ENCODE measurements at regions not wholly inside any gene's neighbourhood (a gene's known extent, or its start where the extent isn't known, plus 50 kb on each side); places are given as distances from the start of the nearest gene placed in this dataset.

- Mint-ChIP-seq H3K9me3 (ENCODE audit: unreplicated experiment) (no peaks in the 10 kb centered on the region), H3K4me3 (ENCODE audit: unreplicated experiment) (no peak overlapping the region), H3K36me3 (ENCODE audit: low read depth, unreplicated experiment) (no peaks in the 10 kb centered on the region), H3K4me1 (ENCODE audit: low read depth, unreplicated experiment) (no peaks in the 10 kb centered on the region), H3K27me3 (ENCODE audit: low read depth, unreplicated experiment) (peaks cover 6% of the 10 kb centered on the region), H3K27ac (ENCODE audit: unreplicated experiment) (no peak overlapping the region)
- H3K27ac ChIP-seq (ENCODE audit: low read depth, low read length), result no peak overlapping the region
- TF ChIP-seq CTCF (IDR thresholded peaks at IDR 0.05; ENCODE audit: insufficient read depth, low read depth, low read length) (no peak), EZH2 (IDR thresholded peaks at IDR 0.05; ENCODE audit: insufficient read depth, low read length) (no peak)
- H2AFZ ChIP-seq (ENCODE audit: low read depth, low read length), result no peak overlapping the region
- no peak overlapping the region for H3K4me2 ChIP-seq (ENCODE audit: low read length)
- H4K20me1 ChIP-seq (ENCODE audit: insufficient read depth, low read length), result no peaks in the 10 kb centered on the region
- no peak overlapping the region for H3K4me3 ChIP-seq (ENCODE audit: insufficient read depth, low read depth, low read length)
- H3K27me3 ChIP-seq (ENCODE audit: insufficient read depth, low read length), result no peaks in the 10 kb centered on the region
- no peaks in the 10 kb centered on the region for H3K79me2 ChIP-seq (ENCODE audit: insufficient read depth, low read length)
- H3K36me3 ChIP-seq (ENCODE audit: insufficient read depth, low read length), result no peaks in the 10 kb centered on the region
- no peak overlapping the region for H3K9ac ChIP-seq (ENCODE audit: low read length)
- DNase-seq (ENCODE audit: low read depth) (no peak), FAIRE-seq (no peak)
- H3K4me1 ChIP-seq (ENCODE audit: insufficient read depth, low read length), result no peaks in the 10 kb centered on the region
- peaks cover 4% of the 10 kb centered on the region for H3K9me3 ChIP-seq (ENCODE audit: insufficient read depth, low read depth, low read length)
Observed at GRCh38 chr10:84718877-84719616, 390.7 kb downstream of the CCSER2 start.

GRCh38 chr10:84719687-84720086, 391.3 kb downstream of the CCSER2 start:
- no peak for FAIRE-seq
- Histone ChIP-seq H3K27ac (ENCODE audit: low read depth, low read length) (no peak overlapping the region), H3K9me3 (ENCODE audit: insufficient read depth, low read depth, low read length) (peaks cover 4% of the 10 kb centered on the region), H4K20me1 (ENCODE audit: insufficient read depth, low read length) (no peaks in the 10 kb centered on the region), H3K4me3 (ENCODE audit: insufficient read depth, low read depth, low read length) (no peak overlapping the region), H3K4me2 (ENCODE audit: low read length) (no peak overlapping the region), H3K27me3 (ENCODE audit: insufficient read depth, low read length) (no peaks in the 10 kb centered on the region), H3K4me1 (ENCODE audit: insufficient read depth, low read length) (no peaks in the 10 kb centered on the region), H2AFZ (ENCODE audit: low read depth, low read length) (no peak overlapping the region), H3K79me2 (ENCODE audit: insufficient read depth, low read length) (no peaks in the 10 kb centered on the region), H3K9ac (ENCODE audit: low read length) (no peak overlapping the region), H3K36me3 (ENCODE audit: insufficient read depth, low read length) (no peaks in the 10 kb centered on the region)
- TF ChIP-seq CTCF (IDR thresholded peaks at IDR 0.05; ENCODE audit: insufficient read depth, low read depth, low read length), result no peak
- no peak for TF ChIP-seq EZH2 (IDR thresholded peaks at IDR 0.05; ENCODE audit: insufficient read depth, low read length)
- no peaks in the 10 kb centered on the region for H3K4me1 Mint-ChIP-seq (ENCODE audit: low read depth, unreplicated experiment)
- H3K4me3 Mint-ChIP-seq (ENCODE audit: unreplicated experiment), result no peak overlapping the region
- H3K36me3 Mint-ChIP-seq (ENCODE audit: low read depth, unreplicated experiment), result no peaks in the 10 kb centered on the region
- no peak for DNase-seq (ENCODE audit: low read depth)
- no peak overlapping the region for H3K27ac Mint-ChIP-seq (ENCODE audit: unreplicated experiment)
- H3K27me3 Mint-ChIP-seq (ENCODE audit: low read depth, unreplicated experiment), result peaks cover 6% of the 10 kb centered on the region
- H3K9me3 Mint-ChIP-seq (ENCODE audit: unreplicated experiment), result no peaks in the 10 kb centered on the region

DNA sequence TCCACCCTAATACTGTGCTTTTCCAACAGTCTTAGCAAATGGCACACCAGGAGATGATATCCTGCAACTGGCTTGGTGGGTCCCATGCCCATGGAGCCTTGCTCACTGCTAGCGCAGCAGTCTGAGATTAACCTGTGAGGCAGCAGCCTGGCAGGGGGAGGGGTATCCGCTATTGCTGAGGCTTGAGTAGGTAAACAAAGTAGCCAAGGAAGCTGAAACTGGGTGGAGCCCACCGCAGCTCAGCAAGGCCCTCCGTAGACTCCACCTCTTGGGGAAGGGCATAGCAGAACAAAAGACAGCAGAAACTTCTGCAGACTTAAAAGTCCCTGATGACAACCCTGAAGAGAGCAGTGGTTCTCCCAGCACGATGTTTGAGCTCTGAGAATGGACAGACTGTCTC, 399.0 kb downstream of the CCSER2 start:
- H3K27me3 Mint-ChIP-seq (ENCODE audit: low read depth, unreplicated experiment), result peaks cover 2% of the 10 kb centered on the region
- DNase-seq (ENCODE audit: low read depth), result no peak

More for the DNA sequence above, 399.0 kb downstream of the CCSER2 start:
- no peak overlapping the region for H3K9ac ChIP-seq (ENCODE audit: low read length)
- Mint-ChIP-seq H3K9me3 (ENCODE audit: unreplicated experiment) (peaks cover 8% of the 10 kb centered on the region), H3K27ac (ENCODE audit: unreplicated experiment) (no peak overlapping the region), H3K4me3 (ENCODE audit: unreplicated experiment) (no peak overlapping the region), H3K36me3 (ENCODE audit: low read depth, unreplicated experiment) (no peaks in the 10 kb centered on the region), H3K4me1 (ENCODE audit: low read depth, unreplicated experiment) (no peaks in the 10 kb centered on the region)
- no peaks in the 10 kb centered on the region for H3K4me1 ChIP-seq (ENCODE audit: insufficient read depth, low read length)
- H3K4me2 ChIP-seq (ENCODE audit: low read length), result no peak overlapping the region
- no peak overlapping the region for H3K4me3 ChIP-seq (ENCODE audit: insufficient read depth, low read depth, low read length)
- H3K9me3 ChIP-seq (ENCODE audit: insufficient read depth, low read depth, low read length), result no peaks in the 10 kb centered on the region
- no peak for FAIRE-seq
- no peak overlapping the region for H3K27ac ChIP-seq (ENCODE audit: low read depth, low read length)
- H3K27me3 ChIP-seq (ENCODE audit: insufficient read depth, low read length), result no peaks in the 10 kb centered on the region
- no peak for TF ChIP-seq EZH2 (IDR thresholded peaks at IDR 0.05; ENCODE audit: insufficient read depth, low read length)
- TF ChIP-seq CTCF (IDR thresholded peaks at IDR 0.05; ENCODE audit: insufficient read depth, low read depth, low read length), result no peak
- H4K20me1 ChIP-seq (ENCODE audit: insufficient read depth, low read length), result no peaks in the 10 kb centered on the region
- H3K36me3 ChIP-seq (ENCODE audit: insufficient read depth, low read length), result no peaks in the 10 kb centered on the region
- no peak overlapping the region for H2AFZ ChIP-seq (ENCODE audit: low read depth, low read length)
- no peaks in the 10 kb centered on the region for H3K79me2 ChIP-seq (ENCODE audit: insufficient read depth, low read length)
